GM12864 (cell line): ENCODE measurements at regions not wholly inside any gene's neighbourhood (a gene's known extent, or its start where the extent isn't known, plus 50 kb on each side); places are given as distances from the start of the nearest gene placed in this dataset.
"Not testable (repeated sequence)": the region's sequence is repeated elsewhere in the genome, so short reads cannot be mapped to it uniquely, and the experiment has no call there.

Source experiments
- DNase-seq: peaks from one replicate; pipeline ENCODE4 v3.0.0-alpha.2; 2011; ENCODE audit warnings: low read depth
- H3K4me3 ChIP-seq: 2 replicates; pipeline ENCODE4 v1.5.1; 2011; ENCODE audit warnings: mild to moderate bottlenecking, low read depth, low read length, control low read depth
- CTCF ChIP-seq: IDR thresholded peaks from 2 replicates; pipeline ENCODE4 v1.5.1; 2011; ENCODE audit warnings: low read depth, mild to moderate bottlenecking, moderate library complexity, low read length, control low read depth, inconsistent platforms; ENCODE audit errors: missing control alignments

DNA sequence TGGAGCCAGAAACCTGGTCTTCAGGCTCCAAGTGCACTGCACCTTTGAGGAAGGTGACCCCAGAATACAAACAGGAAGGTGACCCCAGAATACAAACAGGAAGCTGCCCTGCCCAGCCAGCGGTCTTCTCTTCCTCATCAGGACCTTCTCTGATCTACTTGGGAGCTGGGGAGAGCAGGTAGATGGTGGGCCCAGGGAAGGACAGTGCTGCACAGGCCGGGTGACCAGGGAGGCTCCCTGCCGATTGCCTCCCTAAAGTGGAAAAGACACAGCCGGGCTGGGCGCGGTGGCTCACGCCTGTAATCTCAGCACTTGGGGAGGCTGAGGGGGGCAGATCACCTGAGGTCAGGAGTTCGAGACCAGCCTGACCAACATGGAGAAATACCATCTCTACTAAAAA is 151.8 kb upstream of the CHST15 start:
- TF ChIP-seq CTCF: no peak
- H3K4me3 ChIP-seq: no peak overlapping the region
- DNase-seq: no peak

DNA sequence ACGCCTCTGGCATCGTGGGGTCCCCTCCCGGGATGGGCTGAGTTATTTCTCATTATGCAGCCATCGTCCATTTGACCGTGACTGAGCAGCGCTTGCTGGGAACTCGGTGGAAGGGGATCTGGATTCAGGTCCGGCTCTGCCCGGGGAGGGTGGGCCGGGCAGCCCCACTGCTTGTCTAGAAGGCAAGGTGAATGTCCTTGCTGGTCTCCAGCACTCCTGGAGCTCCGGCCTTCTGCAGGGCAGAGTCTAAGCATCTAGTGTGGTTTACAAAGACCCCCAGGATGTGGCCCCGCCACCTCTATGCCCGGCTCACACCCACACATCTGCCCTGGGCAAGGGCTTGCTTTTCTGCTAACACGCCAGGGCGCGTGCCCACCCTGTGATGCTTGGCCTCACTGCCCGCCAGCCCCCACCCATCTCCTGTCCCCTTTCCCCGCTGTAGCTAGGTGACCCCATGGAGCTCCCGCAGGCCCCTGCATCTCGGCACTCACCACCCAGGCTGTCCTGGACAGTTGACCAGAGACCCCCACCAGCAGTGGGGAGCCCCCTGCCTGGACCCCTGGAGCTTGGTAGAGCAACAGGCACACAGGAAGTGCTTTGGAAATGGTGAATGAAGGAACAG is 151.0 kb upstream of the CHST15 start:
- no peak for TF ChIP-seq CTCF
- no peak for DNase-seq
- no peak overlapping the region for H3K4me3 ChIP-seq

- TF ChIP-seq CTCF: no peak
- no peak overlapping the region for H3K4me3 ChIP-seq
- DNase-seq: no peak
Measured at GRCh38 chr10:124243702-124244121, 150.3 kb upstream of the CHST15 start.

DNA sequence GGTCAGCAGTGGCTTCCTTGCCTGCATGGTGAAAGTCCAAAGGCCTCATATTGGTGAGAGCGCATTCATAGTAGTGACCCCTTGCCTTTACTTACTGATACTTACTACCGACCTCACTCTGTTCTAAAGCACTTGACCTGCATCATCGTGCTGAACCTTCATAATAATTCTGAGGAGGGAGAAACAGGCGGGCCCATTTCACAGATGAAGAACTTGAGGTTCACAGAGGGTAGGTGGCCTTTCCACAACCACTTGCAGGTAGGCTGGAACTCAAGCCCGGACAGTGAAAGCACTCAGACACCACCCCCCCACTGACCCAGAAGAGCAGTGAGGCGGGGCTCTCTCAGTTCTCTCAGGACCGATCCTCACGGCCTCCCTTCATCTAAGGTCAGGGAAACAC is 149.4 kb upstream of the CHST15 start:
- no peak for TF ChIP-seq CTCF
- no peak for DNase-seq
- H3K4me3 ChIP-seq: no peak overlapping the region

DNA sequence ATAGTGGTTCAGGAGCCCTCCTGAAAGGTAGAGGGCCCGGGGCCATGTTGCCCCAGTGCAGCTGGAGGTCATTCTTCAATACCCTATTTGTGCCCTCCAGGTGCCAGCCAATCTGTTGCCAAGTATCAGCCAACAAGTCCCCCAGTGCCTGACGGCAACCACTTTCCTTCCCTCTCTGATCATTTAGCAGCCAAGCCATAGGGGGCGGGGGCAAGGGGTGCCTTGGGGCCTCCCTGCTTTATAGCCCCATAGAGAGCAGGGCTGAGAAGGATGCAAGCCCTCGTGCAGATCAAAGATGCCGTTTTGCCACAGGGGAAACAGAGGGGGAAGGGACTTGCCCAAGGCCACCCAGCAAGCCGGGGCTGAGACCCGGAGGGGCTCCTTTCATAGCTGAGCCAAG is 149.0 kb upstream of the CHST15 start:
- TF ChIP-seq CTCF: no peak
- DNase-seq: no peak
- H3K4me3 ChIP-seq: no peak overlapping the region

- not testable (repeated sequence) for DNase-seq, H3K4me3 ChIP-seq
Measured at GRCh38 chr10:124241510-124241909, 148.1 kb upstream of the CHST15 start.

GRCh38 chr10:124240839-124241291 is 147.5 kb upstream of the CHST15 start:
- no peak for DNase-seq
- TF ChIP-seq CTCF: no peak
- H3K4me3 ChIP-seq: no peak overlapping the region

- DNase-seq: no peak
- no peak for TF ChIP-seq CTCF
- H3K4me3 ChIP-seq: no peak overlapping the region
Measured at GRCh38 chr10:124239696-124240095, 146.3 kb upstream of the CHST15 start.
